GM23248 (cell line): ENCODE measurements at regions not wholly inside any gene's neighbourhood (a gene's known extent, or its start where the extent isn't known, plus 50 kb on each side); places are given as distances from the start of the nearest gene placed in this dataset.

Source experiments
- DNase-seq: peaks from one replicate; pipeline ENCODE4 v3.0.0-alpha.2; 2015
- H2AFZ ChIP-seq: fragments of 200-600 bp; sonication (generic); 2 replicates; pipeline ENCODE4 v1.6.1; 2016; ENCODE audit warnings: antibody characterized with exemption
- H3F3A ChIP-seq: fragments of 200-600 bp; sonication (generic); 2 replicates; pipeline ENCODE4 v1.6.1; 2016; ENCODE audit warnings: mild to moderate bottlenecking, antibody characterized with exemption, mixed run types; ENCODE audit not compliant: insufficient read depth
- H3K27ac ChIP-seq: fragments of 200-600 bp; sonication (generic); 2 replicates; pipeline ENCODE4 v1.5.1; 2016; ENCODE audit warnings: mild to moderate bottlenecking
- H3K27me3 ChIP-seq: fragments of 200-600 bp; sonication (generic); replicated peaks from 2 replicates; pipeline ENCODE4 v1.6.1; 2016; ENCODE audit warnings: mild to moderate bottlenecking; ENCODE audit not compliant: insufficient read depth
- H3K36me3 ChIP-seq: fragments of 200-600 bp; sonication (generic); 2 replicates; pipeline ENCODE4 v1.6.1; 2016; ENCODE audit warnings: low read depth, mild to moderate bottlenecking
- H3K4me1 ChIP-seq: fragments of 200-600 bp; sonication (generic); 2 replicates; pipeline ENCODE4 v1.6.1; 2016; ENCODE audit warnings: mild to moderate bottlenecking; ENCODE audit not compliant: insufficient read depth
- H3K4me2 ChIP-seq: fragments of 200-600 bp; sonication (generic); one replicate; pipeline ENCODE4 v1.6.1; 2016; ENCODE audit warnings: mild to moderate bottlenecking; ENCODE audit not compliant: unreplicated experiment
- H3K4me3 ChIP-seq: fragments of 200-600 bp; sonication (generic); 2 replicates; pipeline ENCODE4 v1.5.1; 2016; ENCODE audit warnings: mild to moderate bottlenecking
- H3K79me2 ChIP-seq: fragments of 200-600 bp; sonication (generic); 2 replicates; pipeline ENCODE4 v1.6.1; 2016; ENCODE audit warnings: mild to moderate bottlenecking; ENCODE audit not compliant: insufficient read depth
- H3K9ac ChIP-seq: fragments of 200-600 bp; sonication (generic); 2 replicates; pipeline ENCODE4 v1.6.1; 2016; ENCODE audit warnings: mild to moderate bottlenecking
- H3K9me2 ChIP-seq: fragments of 200-600 bp; sonication (generic); 2 replicates; pipeline ENCODE4 v1.6.1; 2016; ENCODE audit warnings: mixed run types, mild to moderate bottlenecking, moderate library complexity; ENCODE audit not compliant: insufficient read depth
- H3K9me3 ChIP-seq: fragments of 200-600 bp; sonication (generic); one replicate; pipeline ENCODE4 v1.6.1; 2017; ENCODE audit warnings: low read depth
- H4K20me1 ChIP-seq: fragments of 200-600 bp; sonication (generic); 2 replicates; pipeline ENCODE4 v1.6.0; 2016; ENCODE audit not compliant: insufficient read depth
- EZH2 ChIP-seq: fragments of 200-600 bp; sonication (generic); IDR thresholded peaks from 2 replicates; pipeline ENCODE4 v1.6.1; 2018; ENCODE audit warnings: antibody characterized with exemption, mild to moderate bottlenecking; ENCODE audit not compliant: insufficient read depth, poor library complexity, severe bottlenecking
- EZH2phosphoT487 ChIP-seq: fragments of 200-600 bp; sonication (generic); IDR thresholded peaks from 2 replicates; pipeline ENCODE4 v1.6.1; 2018; ENCODE audit warnings: antibody characterized with exemption, moderate library complexity, mild to moderate bottlenecking, low read depth; ENCODE audit not compliant: insufficient read depth
- WGBS, 2 experiments: methylation state at CpG; one replicate each; pipeline ENCODE4 v1.1.6; 2015 to 2017; ENCODE audit warnings: low lambda C conversion rate in 2 of 2, low coverage in 1 of 2; ENCODE audit errors: missing lambda C conversion rate in 2 of 2; 5-methylcytosine and 5-hydroxymethylcytosine counted together
- in situ Hi-C: fragments of 300-500 bp; cut with MboI; formaldehyde crosslinking; loops from 2 replicates; pipeline ENCODE4 v1.15.0; 2020

DNA sequence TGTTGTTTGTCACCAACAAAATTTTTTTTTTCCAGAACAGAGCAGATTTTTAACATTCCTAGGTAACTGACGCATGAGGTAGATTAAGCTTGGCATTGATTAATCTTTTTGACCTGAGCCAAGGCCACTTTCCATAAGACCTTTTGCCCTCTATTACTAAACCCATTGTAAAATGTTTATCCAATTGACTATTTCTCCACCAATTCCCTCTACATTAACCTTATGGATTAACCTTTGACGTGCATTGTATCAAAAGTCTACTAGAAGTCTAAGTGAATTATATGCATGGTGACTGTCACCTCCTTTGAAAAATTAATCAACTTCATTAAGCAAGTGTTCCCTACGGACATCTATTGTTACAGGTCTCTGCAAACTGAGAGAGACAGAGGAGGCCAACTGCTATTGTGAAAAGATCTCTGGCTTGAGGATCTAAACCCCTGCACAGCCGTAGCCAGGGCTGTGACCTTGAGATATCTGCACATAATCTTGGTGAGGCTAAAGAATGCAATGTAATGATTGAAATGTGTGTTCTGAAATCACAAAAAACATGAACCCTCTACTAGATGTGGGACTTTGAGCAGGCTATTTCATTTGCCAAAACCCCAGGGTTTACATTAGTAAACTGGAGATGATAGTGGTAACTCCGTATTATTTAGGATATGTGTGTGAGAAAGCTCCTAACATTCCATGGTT, 632.2 kb downstream of the TLR4 start:
- in situ Hi-C loops: no loop called here
- no peaks in the 10 kb centered on the region for H3K9me3 ChIP-seq
- 0 out of 2 replicates have a peak, but pooled peaks cover 2% of the 10 kb centered on the region for H3K4me1 ChIP-seq
- H3K9ac ChIP-seq: no peak overlapping the region
- no peak for TF ChIP-seq EZH2
- TF ChIP-seq EZH2phosphoT487: no peak
- H3K4me3 ChIP-seq: no peak overlapping the region
- H3K9me2 ChIP-seq: no peaks in the 10 kb centered on the region
- WGBS, 2 experiments: 11 to 13% methylated on average over 5 of the region's 5 CpGs
- H3K4me2 ChIP-seq: no peak overlapping the region
- no peaks in the 10 kb centered on the region for H3K36me3 ChIP-seq
- no peak for DNase-seq
- no peaks in the 10 kb centered on the region for H4K20me1 ChIP-seq
- no peak overlapping the region for H2AFZ ChIP-seq
- no peaks in the 10 kb centered on the region for H3K27me3 ChIP-seq
- no peaks in the 10 kb centered on the region for H3K79me2 ChIP-seq
- no peak overlapping the region for H3K27ac ChIP-seq
- H3F3A ChIP-seq: no peaks in the 10 kb centered on the region

DNA sequence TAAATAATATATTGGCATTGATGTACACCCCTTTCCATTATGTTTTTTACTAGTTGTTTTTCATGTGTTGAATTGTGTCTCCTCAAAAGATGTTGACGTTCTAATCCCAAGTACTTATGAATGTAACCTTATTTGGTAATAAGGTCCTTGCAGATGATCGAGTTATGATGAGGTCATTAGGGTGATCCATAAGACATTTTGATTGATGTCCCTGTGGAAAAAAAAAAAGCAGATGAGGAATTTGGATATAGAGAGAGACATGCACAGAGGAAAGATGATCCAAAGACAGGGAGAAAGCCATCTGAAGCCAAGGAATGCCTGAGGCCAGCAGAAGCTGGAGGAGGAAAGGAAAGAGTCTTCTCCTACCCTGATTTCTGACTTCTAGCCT, 632.7 kb downstream of the TLR4 start:
- Histone ChIP-seq H3K27me3 (no peaks in the 10 kb centered on the region), H3K9ac (no peak overlapping the region), H3K4me3 (no peak overlapping the region), H3F3A (no peaks in the 10 kb centered on the region), H3K9me2 (no peaks in the 10 kb centered on the region), H3K4me2 (no peak overlapping the region), H3K27ac (no peak overlapping the region), H2AFZ (no peak overlapping the region), H3K9me3 (no peaks in the 10 kb centered on the region), H4K20me1 (no peaks in the 10 kb centered on the region), H3K36me3 (no peaks in the 10 kb centered on the region), H3K4me1 (0 out of 2 replicates have a peak, but pooled peaks cover under 1% of the 10 kb centered on the region), H3K79me2 (no peaks in the 10 kb centered on the region)
- 23 to 33% methylated on average over 2 of the region's 2 CpGs for WGBS, 2 experiments
- TF ChIP-seq EZH2: no peak
- TF ChIP-seq EZH2phosphoT487: no peak
- no peak for DNase-seq
- in situ Hi-C loops: no loop called here

DNA sequence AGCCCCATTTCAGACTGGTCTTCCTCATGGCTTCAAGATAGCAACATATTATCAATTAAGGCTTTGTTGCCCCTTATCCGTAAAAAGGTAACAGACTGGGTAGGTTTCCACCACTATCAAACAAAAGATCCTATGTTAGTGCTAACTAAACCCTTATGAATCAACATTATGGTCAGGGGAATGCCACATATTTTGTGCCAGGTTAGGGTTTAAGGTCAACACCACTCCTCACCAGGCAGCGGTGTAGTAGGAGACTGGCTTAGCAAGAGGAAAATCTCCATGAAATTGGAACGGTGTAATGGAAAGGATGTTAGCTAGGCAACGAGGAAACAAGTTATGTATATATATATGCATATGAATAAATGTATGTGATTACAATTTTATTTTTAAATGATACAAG, 655.8 kb downstream of the TLR4 start:
- no peak for DNase-seq
- no peaks in the 10 kb centered on the region for H4K20me1 ChIP-seq
- no peaks in the 10 kb centered on the region for H3K27me3 ChIP-seq
- no peak overlapping the region for H3K4me2 ChIP-seq
- H3K4me3 ChIP-seq: no peak overlapping the region
- H3K9ac ChIP-seq: no peak overlapping the region
- no peaks in the 10 kb centered on the region for H3K79me2 ChIP-seq
- H3K36me3 ChIP-seq: no peaks in the 10 kb centered on the region
- in situ Hi-C loops: no loop called here
- no peak overlapping the region for H2AFZ ChIP-seq
- WGBS, 2 experiments: 27 to 34% methylated on average over 4 of the region's 4 CpGs
- TF ChIP-seq EZH2phosphoT487: no peak
- H3K9me3 ChIP-seq: no peaks in the 10 kb centered on the region
- no peak overlapping the region for H3K27ac ChIP-seq
- no peaks in the 10 kb centered on the region for H3K4me1 ChIP-seq
- no peaks in the 10 kb centered on the region for H3F3A ChIP-seq
- H3K9me2 ChIP-seq: 0 out of 2 replicates have a peak, but pooled peaks cover 3% of the 10 kb centered on the region

DNA sequence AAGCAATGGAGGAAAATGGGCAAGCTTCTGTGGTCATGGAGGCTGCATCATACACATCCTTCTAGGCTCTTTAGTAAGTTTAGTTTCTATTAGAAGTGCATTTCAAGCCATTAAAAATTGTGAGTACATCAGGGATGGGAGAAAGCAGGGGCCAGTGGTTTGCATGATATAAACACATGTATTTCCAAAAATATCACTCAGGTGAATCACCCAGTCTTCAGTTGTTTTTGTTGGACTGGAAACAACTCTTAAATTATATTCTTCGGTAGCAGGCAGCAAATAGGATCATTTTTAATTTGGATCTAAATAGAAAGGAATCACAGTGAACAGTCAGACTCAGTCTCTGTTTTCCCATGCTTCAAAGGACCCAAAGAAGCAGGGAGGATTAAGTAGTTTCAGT, 657.9 kb downstream of the TLR4 start:
- no peak overlapping the region for H3K9ac ChIP-seq
- H3K4me2 ChIP-seq: no peak overlapping the region
- no peaks in the 10 kb centered on the region for H3K27me3 ChIP-seq
- peak; percentile 3 for DNase-seq
- no peaks in the 10 kb centered on the region for H4K20me1 ChIP-seq
- H3K4me3 ChIP-seq: no peak overlapping the region
- H3K79me2 ChIP-seq: no peaks in the 10 kb centered on the region
- WGBS, 2 experiments: 19 to 22% methylated on average over 1 of the region's 1 CpG
- H3K9me2 ChIP-seq: 0 out of 2 replicates have a peak, but pooled peaks cover 3% of the 10 kb centered on the region
- no peaks in the 10 kb centered on the region for H3K9me3 ChIP-seq
- no peaks in the 10 kb centered on the region for H3K36me3 ChIP-seq
- in situ Hi-C loops: no loop called here
- no peaks in the 10 kb centered on the region for H3K4me1 ChIP-seq
- H3F3A ChIP-seq: no peaks in the 10 kb centered on the region
- no peak overlapping the region for H2AFZ ChIP-seq
- no peak overlapping the region for H3K27ac ChIP-seq
- TF ChIP-seq EZH2phosphoT487 (no peak), EZH2 (no peak)
